PFSK-1 (cell line): ENCODE measurements at regions not wholly inside any gene's neighbourhood (a gene's known extent, or its start where the extent isn't known, plus 50 kb on each side); places are given as distances from the start of the nearest gene placed in this dataset.

Experiments
- FOXP2 ChIP-seq: optimal IDR thresholded peaks from 2 replicates; pipeline ENCODE3; 2011; ENCODE audit warnings: borderline replicate concordance, control low read depth, inconsistent platforms; ENCODE audit not compliant: insufficient read depth; ENCODE audit errors: extremely low read length, extremely low read depth
- POLR2AphosphoS5 ChIP-seq: IDR thresholded peaks from 2 replicates; pipeline ENCODE4 v1.6.1; 2012; ENCODE audit warnings: low read depth, mild to moderate bottlenecking, control low read depth, low read length, moderate library complexity
- REST ChIP-seq, 2 experiments: IDR thresholded peaks; 2 replicates each; pipeline versions ENCODE4 v1.6.1 to v1.8.0; 2011 to 2012; ENCODE audit warnings: low read depth in 2 of 2, low read length in 2 of 2, control low read depth in 1 of 2, inconsistent platforms in 1 of 2, mild to moderate bottlenecking in 1 of 2, moderate library complexity in 1 of 2; ENCODE audit not compliant: insufficient read depth in 1 of 2
- SIN3A ChIP-seq: IDR thresholded peaks from 2 replicates; pipeline ENCODE4 v1.6.1; 2012; ENCODE audit warnings: mild to moderate bottlenecking, low read length, moderate library complexity, borderline replicate concordance; ENCODE audit not compliant: insufficient read depth
- TAF1 ChIP-seq: IDR thresholded peaks from 2 replicates; pipeline ENCODE4 v1.6.1; 2012; ENCODE audit warnings: low read length, control low read depth, borderline replicate concordance; ENCODE audit not compliant: insufficient read depth

DNA sequence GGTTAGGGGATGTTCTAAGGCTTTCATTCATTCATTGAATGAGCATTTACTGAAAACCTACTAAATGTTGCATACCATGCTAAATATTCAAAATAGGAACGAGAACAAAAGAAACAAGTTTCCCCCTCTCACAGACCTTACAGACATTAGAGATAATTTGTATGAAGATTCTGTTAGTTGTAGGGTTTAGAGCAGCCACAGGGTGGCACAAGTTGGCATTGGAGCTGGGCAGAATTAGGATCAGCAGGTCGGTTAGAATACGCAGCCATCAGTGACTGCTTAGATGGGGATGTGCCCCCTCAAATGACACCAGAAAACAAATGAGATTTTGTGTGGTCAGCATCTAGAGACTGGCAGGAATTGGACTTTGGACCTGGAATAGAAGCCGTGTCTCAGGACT lies 166.3 kb upstream of the DAAM1 start:
- no peak for TF ChIP-seq SIN3A
- no peak for TF ChIP-seq FOXP2
- TF ChIP-seq REST (IDR thresholded peaks at IDR 0.05; ENCODE audit: insufficient read depth in 1 of 2, low read depth in 2 of 2, low read length in 2 of 2), result no peak
- no peak for TF ChIP-seq POLR2AphosphoS5
- no peak for TF ChIP-seq TAF1

GRCh38 chr14:59026081-59026480 lies 162.4 kb upstream of the DAAM1 start:
- TF ChIP-seq SIN3A, result no peak
- no peak for TF ChIP-seq FOXP2
- TF ChIP-seq TAF1, result no peak
- TF ChIP-seq REST (IDR thresholded peaks at IDR 0.05; ENCODE audit: insufficient read depth in 1 of 2, low read depth in 2 of 2, low read length in 2 of 2), result no peak
- no peak for TF ChIP-seq POLR2AphosphoS5

DNA sequence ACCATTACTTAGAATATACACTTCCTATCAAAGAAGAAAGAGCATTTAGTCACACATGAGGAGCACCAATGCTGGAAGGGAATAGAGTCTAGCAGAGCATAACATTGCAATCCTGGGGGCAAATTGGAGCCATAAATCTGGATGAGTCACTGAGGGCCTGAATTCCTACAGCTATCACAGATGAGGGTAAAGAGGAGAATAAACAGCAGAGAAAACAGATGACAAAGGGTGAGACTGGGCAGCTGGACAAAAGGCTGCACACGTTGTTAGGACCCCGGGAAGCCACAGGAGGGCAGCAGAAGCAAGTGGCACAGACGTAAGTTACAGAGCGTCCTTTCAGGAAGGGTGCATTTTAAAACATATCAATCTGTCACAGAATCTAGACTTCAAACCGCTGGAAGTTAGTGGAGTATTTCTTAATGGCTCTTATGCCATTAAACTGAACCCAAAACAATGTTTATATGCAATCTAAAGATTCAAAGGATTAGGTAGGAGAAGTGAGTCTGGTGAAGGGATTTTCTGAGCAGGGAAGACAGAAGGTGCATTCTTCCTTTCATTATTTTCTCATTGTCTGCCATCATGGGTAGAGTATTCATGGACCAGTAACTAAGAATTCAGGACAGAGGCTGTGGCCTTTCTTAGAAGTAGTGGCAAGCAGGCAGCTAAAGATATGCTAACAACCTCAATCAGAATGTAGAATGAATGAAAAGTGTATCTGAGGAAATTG lies 159.8 kb upstream of the DAAM1 start:
- TF ChIP-seq REST (IDR thresholded peaks at IDR 0.05; ENCODE audit: insufficient read depth in 1 of 2, low read depth in 2 of 2, low read length in 2 of 2) (no peak), SIN3A (no peak), TAF1 (no peak), POLR2AphosphoS5 (no peak), FOXP2 (no peak)

DNA sequence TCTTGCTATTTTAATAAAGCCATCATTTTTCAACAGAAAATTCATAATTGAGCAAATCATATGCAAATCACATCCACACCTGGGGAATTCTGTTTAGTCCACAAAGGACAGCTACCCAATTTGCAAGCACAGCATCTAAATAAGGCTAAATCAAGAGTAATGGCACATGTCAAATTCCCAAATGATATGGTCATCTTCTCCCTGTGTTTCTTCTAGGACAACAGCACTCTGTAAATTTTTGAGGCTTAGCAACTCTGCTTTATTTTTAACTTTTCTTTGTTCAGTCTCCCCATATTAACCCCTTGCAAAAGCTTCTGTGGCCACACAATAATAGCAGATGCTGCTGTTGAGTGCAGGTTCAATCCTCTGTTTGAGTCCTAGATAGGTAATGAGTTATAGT lies 155.6 kb upstream of the DAAM1 start:
- TF ChIP-seq FOXP2, result no peak
- no peak for TF ChIP-seq REST (IDR thresholded peaks at IDR 0.05; ENCODE audit: insufficient read depth in 1 of 2, low read depth in 2 of 2, low read length in 2 of 2)
- no peak for TF ChIP-seq SIN3A
- no peak for TF ChIP-seq TAF1
- TF ChIP-seq POLR2AphosphoS5, result no peak

- TF ChIP-seq FOXP2, result no peak
- no peak for TF ChIP-seq POLR2AphosphoS5
- no peak for TF ChIP-seq TAF1
- TF ChIP-seq SIN3A, result no peak
- no peak for TF ChIP-seq REST (IDR thresholded peaks at IDR 0.05; ENCODE audit: insufficient read depth in 1 of 2, low read depth in 2 of 2, low read length in 2 of 2)
Observed at GRCh38 chr14:59036134-59036533, 152.3 kb upstream of the DAAM1 start.
